Mesothelial cell of epicardium (in vitro differentiated cells): ENCODE measurements at regions not wholly inside any gene's neighbourhood (a gene's known extent, or its start where the extent isn't known, plus 50 kb on each side); places are given as distances from the start of the nearest gene placed in this dataset.

ENCODE experiments used
- DNase-seq, 2 experiments: peaks; one replicate each; pipeline ENCODE4 v3.0.0; 2021; ENCODE audit warnings: low spot score in 2 of 2; ENCODE audit not compliant: unreplicated experiment in 2 of 2
- H3K27ac Mint-ChIP-seq: 2 replicates; pipeline ENCODE4 v1.8.0; 2021; ENCODE audit warnings: mixed read lengths
- H3K27me3 Mint-ChIP-seq: 2 replicates; pipeline ENCODE4 v1.8.0; 2021; ENCODE audit warnings: low read depth, mixed read lengths
- H3K36me3 Mint-ChIP-seq: 2 replicates; pipeline ENCODE4 v1.8.0; 2021; ENCODE audit warnings: mixed read lengths
- H3K4me1 Mint-ChIP-seq: 2 replicates; pipeline ENCODE4 v1.8.0; 2021; ENCODE audit warnings: mixed read lengths
- H3K4me3 Mint-ChIP-seq: 2 replicates; pipeline ENCODE4 v1.8.0; 2021; ENCODE audit warnings: mild to moderate bottlenecking, moderate library complexity, mixed read lengths
- H3K9me3 Mint-ChIP-seq: 2 replicates; pipeline ENCODE4 v1.8.0; 2021; ENCODE audit warnings: mixed read lengths
- CTCF ChIP-seq: fragments of 200-600 bp; sonication (generic); IDR thresholded peaks from one replicate; pipeline ENCODE4 v1.5.0; 2021; ENCODE audit warnings: antibody characterized with exemption; ENCODE audit not compliant: unreplicated experiment

GRCh38 chr18:49648811-49649210 is 87.0 kb downstream of the LIPG start:
- peaks cover 19% of the 10 kb centered on the region for H3K4me1 Mint-ChIP-seq
- H3K4me3 Mint-ChIP-seq = no peak overlapping the region
- peaks cover 2% of the 10 kb centered on the region for H3K27me3 Mint-ChIP-seq
- no peaks in the 10 kb centered on the region for H3K36me3 Mint-ChIP-seq
- no peak for TF ChIP-seq CTCF
- H3K27ac Mint-ChIP-seq = no peak overlapping the region
- DNase-seq = no peak
- no peaks in the 10 kb centered on the region for H3K9me3 Mint-ChIP-seq
